ENCODE measurements at regions not wholly inside any gene's neighbourhood (a gene's known extent, or its start where the extent isn't known, plus 50 kb on each side); places are given as distances from the start of the nearest gene placed in this dataset.

- Histone ChIP-seq H3K4me1 (ENCODE audit: control insufficient read depth in 1 of 2, insufficient read depth in 2 of 2, low read depth in 1 of 2, low read length in 1 of 2) (peaks cover 0 to 2% of the 10 kb centered on the region in 2 experiments; a peak in 2 of 4 replicates), H3F3A (replicated peaks; ENCODE audit: insufficient read depth) (no peaks in the 10 kb centered on the region), H3K9ac (no peak overlapping the region), H3K79me2 (ENCODE audit: insufficient read depth) (no peaks in the 10 kb centered on the region), H3K9me2 (no peaks in the 10 kb centered on the region), H3K27me3 (ENCODE audit: insufficient read depth) (no peaks in the 10 kb centered on the region), H3K27ac (ENCODE audit: low read depth in 2 of 2, low read length in 1 of 2) (no peak overlapping the region), H2AFZ (ENCODE audit: low read depth) (no peak overlapping the region), H3K9me3 (no peaks in the 10 kb centered on the region), H4K20me1 (ENCODE audit: insufficient read depth) (no peaks in the 10 kb centered on the region), H3K4me2 (no peak overlapping the region), H3K36me3 (replicated peaks in 1 of 2; ENCODE audit: control insufficient read depth in 1 of 2, insufficient read depth in 2 of 2, low read length in 1 of 2) (no peaks in the 10 kb centered on the region), H3K4me3 (ENCODE audit: low read depth in 2 of 2, low read length in 1 of 2) (no peak overlapping the region)
- 91% methylated on average over 3 of the region's 3 CpGs for WGBS (ENCODE audit: low lambda C conversion rate)
- no peak for DNase-seq
- TF ChIP-seq RXRA (IDR thresholded peaks at IDR 0.05; ENCODE audit: borderline replicate concordance, low read depth): no peak
- TF ChIP-seq MEF2A (IDR thresholded peaks at IDR 0.05; ENCODE audit: borderline replicate concordance, low read depth): no peak
- TF ChIP-seq TEAD4 (IDR thresholded peaks at IDR 0.05; ENCODE audit: borderline replicate concordance, insufficient read depth): no peak
- no peak for TF ChIP-seq TAF1 (IDR thresholded peaks at IDR 0.05; ENCODE audit: borderline replicate concordance, low read depth, low read length)
- ChIA-PET POLR2A (no interaction called here), CTCF (no interaction called here)
Observed at GRCh38 chr6:84447651-84448050, 220.2 kb upstream of the CEP162 start.

GRCh38 chr6:84445068-84445467 lies 217.6 kb upstream of the CEP162 start:
- H3K27me3 ChIP-seq (ENCODE audit: insufficient read depth): no peaks in the 10 kb centered on the region
- H3K27ac ChIP-seq (ENCODE audit: low read depth in 2 of 2, low read length in 1 of 2): no peak overlapping the region
- no peak overlapping the region for H2AFZ ChIP-seq (ENCODE audit: low read depth)
- POLR2A ChIA-PET: interaction anchor here (0.6 kb wide), 1 partner anchor 567 kb away, joined by 3 read pairs; no protein-coding TSS in a partner anchor
- H3F3A ChIP-seq (replicated peaks; ENCODE audit: insufficient read depth): no peaks in the 10 kb centered on the region
- no peaks in the 10 kb centered on the region for H4K20me1 ChIP-seq (ENCODE audit: insufficient read depth)
- H3K4me3 ChIP-seq (ENCODE audit: low read depth in 2 of 2, low read length in 1 of 2): no peak overlapping the region
- no peak overlapping the region for H3K4me2 ChIP-seq
- no peaks in the 10 kb centered on the region for H3K36me3 ChIP-seq (replicated peaks in 1 of 2; ENCODE audit: control insufficient read depth in 1 of 2, insufficient read depth in 2 of 2, low read length in 1 of 2)
- CTCF ChIA-PET: interaction anchor here (0.6 to 2.5 kb wide), 5 partner anchors 11 to 1139 kb away, joined by 3 to 6 read pairs (median 4); no protein-coding TSS in a partner anchor
- TF ChIP-seq MAX (IDR thresholded peaks at IDR 0.05; ENCODE audit: low read depth) (no peak), SMC3 (IDR thresholded peaks at IDR 0.05; ENCODE audit: low read depth, low read length) (no peak), ZBTB33 (IDR thresholded peaks at IDR 0.05; ENCODE audit: borderline replicate concordance, low read depth) (no peak), TAF1 (IDR thresholded peaks at IDR 0.05; ENCODE audit: borderline replicate concordance, low read depth, low read length) (no peak), EP300 (IDR thresholded peaks at IDR 0.05; ENCODE audit: borderline replicate concordance in 1 of 2, low read depth in 1 of 2, low read length in 1 of 2) (no peak), MEF2A (IDR thresholded peaks at IDR 0.05; ENCODE audit: borderline replicate concordance, low read depth) (no peak), NFIC (IDR thresholded peaks at IDR 0.05; ENCODE audit: borderline replicate concordance) (no peak)
- no peak for DNase-seq
- H3K9ac ChIP-seq: no peak overlapping the region
- no peaks in the 10 kb centered on the region for H3K9me3 ChIP-seq
- no peaks in the 10 kb centered on the region for H3K9me2 ChIP-seq
- H3K79me2 ChIP-seq (ENCODE audit: insufficient read depth): no peaks in the 10 kb centered on the region
- peaks cover 0 to 2% of the 10 kb centered on the region in 2 experiments; a peak in 2 of 4 replicates for H3K4me1 ChIP-seq (ENCODE audit: control insufficient read depth in 1 of 2, insufficient read depth in 2 of 2, low read depth in 1 of 2, low read length in 1 of 2)

GRCh38 chr6:84442208-84442607 lies 214.8 kb upstream of the CEP162 start:
- no peak for DNase-seq
- no peak overlapping the region for H3K9ac ChIP-seq
- WGBS (ENCODE audit: low lambda C conversion rate): 74% methylated on average over 3 of the region's 3 CpGs
- H4K20me1 ChIP-seq (ENCODE audit: insufficient read depth): no peaks in the 10 kb centered on the region
- ChIA-PET CTCF (interaction anchor here (1.3 kb wide), 1 partner anchor 333 kb away, joined by 3 read pairs; no protein-coding TSS in a partner anchor), POLR2A (no interaction called here)
- H3K4me1 ChIP-seq (ENCODE audit: control insufficient read depth in 1 of 2, insufficient read depth in 2 of 2, low read depth in 1 of 2, low read length in 1 of 2): no peaks in the 10 kb centered on the region
- H3K9me3 ChIP-seq: no peaks in the 10 kb centered on the region
- H3K36me3 ChIP-seq (replicated peaks in 1 of 2; ENCODE audit: control insufficient read depth in 1 of 2, insufficient read depth in 2 of 2, low read length in 1 of 2): no peaks in the 10 kb centered on the region
- H3K4me2 ChIP-seq: no peak overlapping the region
- TF ChIP-seq SMC3 (IDR thresholded peaks at IDR 0.05; ENCODE audit: low read depth, low read length) (no peak), REST (IDR thresholded peaks at IDR 0.05; ENCODE audit: low read depth, low read length) (no peak)
- H3K9me2 ChIP-seq: no peaks in the 10 kb centered on the region
- no peaks in the 10 kb centered on the region for H3K79me2 ChIP-seq (ENCODE audit: insufficient read depth)
- H2AFZ ChIP-seq (ENCODE audit: low read depth): no peak overlapping the region
- H3K27ac ChIP-seq (ENCODE audit: low read depth in 2 of 2, low read length in 1 of 2): no peak overlapping the region
- H3K4me3 ChIP-seq (ENCODE audit: low read depth in 2 of 2, low read length in 1 of 2): no peak overlapping the region
- no peaks in the 10 kb centered on the region for H3K27me3 ChIP-seq (ENCODE audit: insufficient read depth)
- H3F3A ChIP-seq (replicated peaks; ENCODE audit: insufficient read depth): no peaks in the 10 kb centered on the region
